ENCODE measurements at regions not wholly inside any gene's neighbourhood (a gene's known extent, or its start where the extent isn't known, plus 50 kb on each side); places are given as distances from the start of the nearest gene placed in this dataset.

GRCh38 chr7:91323626-91324158 is 59.5 kb downstream of the FZD1 start:
- no peak for DNase-seq (ENCODE audit: low spot score)

- DNase-seq (ENCODE audit: low spot score): no peak
Observed at GRCh38 chr7:91324663-91325062, 60.4 kb downstream of the FZD1 start.

- DNase-seq (ENCODE audit: low spot score): no peak
Observed at GRCh38 chr7:91325726-91326125, 61.5 kb downstream of the FZD1 start.

GRCh38 chr7:91326516-91327199 is 62.4 kb downstream of the FZD1 start:
- no peak for DNase-seq (ENCODE audit: low spot score)

GRCh38 chr7:91327346-91327745 is 63.1 kb downstream of the FZD1 start:
- DNase-seq (ENCODE audit: low spot score): no peak

- no peak for DNase-seq (ENCODE audit: low spot score)
Observed at GRCh38 chr7:91329571-91329970, 65.3 kb downstream of the FZD1 start.

GRCh38 chr7:91330191-91330808 is 66.1 kb downstream of the FZD1 start:
- DNase-seq (ENCODE audit: low spot score): no peak

- DNase-seq (ENCODE audit: low spot score): peak; percentile 6
Observed at GRCh38 chr7:91330866-91331265, 66.6 kb downstream of the FZD1 start.

- no peak for DNase-seq (ENCODE audit: low spot score)
Observed at GRCh38 chr7:91336106-91336505, 71.9 kb downstream of the FZD1 start.

GRCh38 chr7:91338226-91339020 is 74.2 kb downstream of the FZD1 start:
- no peak for DNase-seq (ENCODE audit: low spot score)

- no peak for DNase-seq (ENCODE audit: low spot score)
Observed at GRCh38 chr7:91342346-91342745, 78.1 kb downstream of the FZD1 start.

GRCh38 chr7:91343420-91343960 is 79.3 kb downstream of the FZD1 start:
- no peak for DNase-seq (ENCODE audit: low spot score)

- DNase-seq (ENCODE audit: low spot score): no peak
Observed at GRCh38 chr7:91343996-91344629, 79.9 kb downstream of the FZD1 start.

GRCh38 chr7:91344911-91345310 is 80.7 kb downstream of the FZD1 start:
- DNase-seq (ENCODE audit: low spot score): no peak

GRCh38 chr7:91345449-91345848 is 81.2 kb downstream of the FZD1 start:
- no peak for DNase-seq (ENCODE audit: low spot score)

GRCh38 chr7:91346426-91346825 is 82.2 kb downstream of the FZD1 start:
- no peak for DNase-seq (ENCODE audit: low spot score)

- DNase-seq (ENCODE audit: low spot score): peak; percentile 7
Observed at GRCh38 chr7:91347290-91347689, 83.1 kb downstream of the FZD1 start.

GRCh38 chr7:91348711-91349110 is 84.5 kb downstream of the FZD1 start:
- DNase-seq (ENCODE audit: low spot score): no peak

GRCh38 chr7:91351374-91351773 is 87.1 kb downstream of the FZD1 start:
- no peak for DNase-seq (ENCODE audit: low spot score)

GRCh38 chr7:91352091-91352490 is 87.9 kb downstream of the FZD1 start:
- no peak for DNase-seq (ENCODE audit: low spot score)

- DNase-seq (ENCODE audit: low spot score): no peak
Observed at GRCh38 chr7:91353848-91354247, 89.6 kb downstream of the FZD1 start.

Data from globus pallidus (tissue), 1 donor.